NCI-H524 (cell line): ENCODE measurements at regions not wholly inside any gene's neighbourhood (a gene's known extent, or its start where the extent isn't known, plus 50 kb on each side); places are given as distances from the start of the nearest gene placed in this dataset.

ENCODE experiments used
- DNase-seq, 2 experiments: peaks; one replicate each; lab custom pipeline; 2025; lab: John Stamatoyannopoulos, UW

GRCh38 chr13:111394211-111394922, 73.9 kb downstream of the TEX29 start:
- DNase-seq, result no peak

- no peak for DNase-seq
Measured at GRCh38 chr13:111395511-111396393, 75.3 kb downstream of the TEX29 start.

GRCh38 chr13:111396457-111396856, 76.0 kb downstream of the TEX29 start:
- no peak for DNase-seq

GRCh38 chr13:111397202-111397880, 76.9 kb downstream of the TEX29 start:
- DNase-seq, result no peak

- no peak for DNase-seq
Measured at GRCh38 chr13:111398196-111398595, 77.8 kb downstream of the TEX29 start.

GRCh38 chr13:111398715-111399299, 78.4 kb downstream of the TEX29 start:
- DNase-seq, result no peak

- DNase-seq, result no peak
Measured at GRCh38 chr13:111399334-111399733, 78.9 kb downstream of the TEX29 start.

GRCh38 chr13:111399776-111400538, 79.5 kb downstream of the TEX29 start:
- DNase-seq, result no peak

GRCh38 chr13:111401151-111401550, 80.7 kb downstream of the TEX29 start:
- no peak for DNase-seq

- no peak for DNase-seq
Measured at GRCh38 chr13:111401755-111402154, 81.3 kb downstream of the TEX29 start.

GRCh38 chr13:111402441-111402840, 82.0 kb downstream of the TEX29 start:
- no peak for DNase-seq

- no peak for DNase-seq
Measured at GRCh38 chr13:111403266-111403665, 82.8 kb downstream of the TEX29 start.

- no peak for DNase-seq
Measured at GRCh38 chr13:111404746-111405145, 84.3 kb downstream of the TEX29 start.

- DNase-seq, result no peak
Measured at GRCh38 chr13:111406636-111407035, 86.2 kb downstream of the TEX29 start.

- DNase-seq, result no peak
Measured at GRCh38 chr13:111407381-111408131, 87.1 kb downstream of the TEX29 start.

GRCh38 chr13:111409413-111409812, 89.0 kb downstream of the TEX29 start:
- no peak for DNase-seq

GRCh38 chr13:111410232-111411021, 90.0 kb downstream of the TEX29 start:
- DNase-seq, result no peak

GRCh38 chr13:111411151-111411858, 90.9 kb downstream of the TEX29 start:
- peak in 1 of 2 experiments; percentile 6 for DNase-seq

GRCh38 chr13:111411919-111412650, 91.6 kb downstream of the TEX29 start:
- DNase-seq, result no peak
